DMS53 (cell line): ENCODE measurements at regions not wholly inside any gene's neighbourhood (a gene's known extent, or its start where the extent isn't known, plus 50 kb on each side); places are given as distances from the start of the nearest gene placed in this dataset.

ENCODE experiments used
- DNase-seq: peaks from one replicate; lab custom pipeline; 2025; lab: John Stamatoyannopoulos, UW

DNA sequence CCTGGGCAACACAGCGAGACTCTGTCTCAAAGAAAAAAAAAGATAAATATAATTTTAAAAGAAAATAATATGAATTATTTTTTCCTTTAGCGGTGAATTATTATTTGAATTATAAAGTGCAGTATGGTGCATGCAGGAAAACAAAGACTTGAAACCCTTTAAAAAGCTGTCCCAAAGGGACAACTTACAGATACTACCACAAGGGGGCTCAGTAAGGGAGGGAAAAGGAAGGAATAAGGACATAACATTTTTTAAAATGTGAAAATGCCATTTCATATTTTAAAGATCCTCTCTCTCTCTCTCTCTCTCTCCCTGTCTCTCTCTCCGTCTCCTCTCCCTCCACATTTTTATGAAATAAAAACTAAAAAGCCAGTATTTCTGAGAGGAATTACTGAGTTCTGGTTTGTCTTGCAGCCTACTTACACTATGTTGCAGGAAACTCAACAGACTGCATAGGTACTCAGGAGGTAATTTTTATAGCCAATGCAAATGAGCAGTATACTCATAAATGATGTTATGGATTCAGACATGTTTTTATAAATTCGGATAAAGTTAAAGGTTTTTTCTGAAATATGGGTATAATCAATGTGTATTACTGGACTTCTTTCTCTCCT lies 455.0 kb upstream of the GJE1 start:
- DNase-seq, result peak; percentile 76

DNA sequence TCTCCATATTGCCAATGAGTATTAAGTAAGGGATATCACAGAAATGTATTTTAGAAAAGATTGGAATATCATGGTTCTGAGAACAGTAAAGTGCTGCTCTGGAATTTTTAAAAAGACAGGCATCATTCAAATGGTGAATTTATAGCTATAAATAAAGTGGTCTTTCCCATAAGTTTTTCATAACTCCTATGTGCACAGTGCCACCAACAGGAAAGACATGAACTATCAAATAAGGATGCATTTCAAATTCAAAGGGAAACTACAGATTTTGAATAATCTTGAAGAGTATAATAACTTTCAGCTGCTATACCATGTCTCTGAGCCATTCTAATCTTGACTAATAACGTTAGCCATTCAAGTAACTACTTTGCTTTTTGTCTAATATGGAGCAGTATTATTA lies 456.8 kb upstream of the GJE1 start:
- DNase-seq, result peak; percentile 27

- DNase-seq, result no peak
These were observed 463.6 kb upstream of the GJE1 start for GRCh38 chr6:141669141-141669540.

GRCh38 chr6:141667580-141668309 lies 465.0 kb upstream of the GJE1 start:
- DNase-seq, result no peak

DNA sequence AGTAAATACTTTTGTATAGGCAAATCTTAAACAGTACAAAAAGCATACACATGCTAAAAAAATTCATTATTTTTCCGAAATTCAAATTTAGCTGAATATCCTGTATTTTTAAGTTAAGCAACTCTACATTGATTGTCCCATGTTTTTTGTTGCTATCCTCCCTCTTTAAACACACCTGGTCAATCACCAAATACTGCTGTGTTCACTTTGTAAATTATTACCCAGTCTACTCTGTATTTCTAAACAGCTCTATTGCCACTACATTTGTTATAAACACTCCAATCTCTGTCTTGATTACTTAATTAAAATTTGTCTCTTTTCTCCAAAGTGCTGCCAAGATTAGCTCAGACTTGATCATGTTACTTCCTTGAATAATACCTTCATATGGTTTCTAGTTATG lies 466.5 kb upstream of the GJE1 start:
- DNase-seq, result peak; percentile 10

GRCh38 chr6:141664744-141665143 lies 468.0 kb upstream of the GJE1 start:
- no peak for DNase-seq

DNA sequence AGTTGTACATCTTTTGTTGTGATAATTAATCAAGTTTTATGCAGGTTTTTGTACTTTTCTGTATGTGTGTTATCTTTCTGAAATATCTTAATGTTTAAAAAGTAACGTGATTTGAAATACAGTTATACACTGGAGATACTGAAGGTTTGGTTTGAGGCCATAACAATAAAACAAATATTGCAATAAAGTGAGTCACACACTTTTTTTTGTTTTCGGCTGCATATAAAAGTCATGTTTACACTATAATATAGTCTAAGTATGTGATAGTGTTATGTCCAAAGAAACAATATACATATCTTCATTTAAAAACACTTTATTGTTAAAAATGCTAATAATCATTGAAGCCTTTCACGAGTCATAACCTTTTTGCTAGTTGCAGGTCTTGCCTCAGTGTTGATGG lies 473.1 kb upstream of the GJE1 start:
- DNase-seq, result no peak

DNA sequence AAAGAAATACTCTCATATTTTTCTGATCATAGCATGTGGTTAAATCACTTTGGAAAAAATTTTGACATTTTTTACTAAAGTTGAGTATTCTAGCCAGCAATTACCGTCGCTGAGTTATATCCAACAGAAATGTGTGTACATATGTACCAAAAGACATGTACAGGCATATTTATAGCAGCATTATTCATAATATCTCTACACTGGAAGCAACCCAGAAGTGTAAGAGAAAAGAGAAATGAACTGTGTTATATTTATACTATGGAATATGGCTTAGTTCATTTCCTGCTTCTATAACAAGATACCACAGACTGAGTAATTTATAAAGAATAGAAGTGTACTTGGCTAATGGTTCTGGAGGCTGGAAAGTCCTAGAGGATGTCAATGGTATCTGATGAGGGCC lies 474.0 kb upstream of the GJE1 start:
- no peak for DNase-seq

DNA sequence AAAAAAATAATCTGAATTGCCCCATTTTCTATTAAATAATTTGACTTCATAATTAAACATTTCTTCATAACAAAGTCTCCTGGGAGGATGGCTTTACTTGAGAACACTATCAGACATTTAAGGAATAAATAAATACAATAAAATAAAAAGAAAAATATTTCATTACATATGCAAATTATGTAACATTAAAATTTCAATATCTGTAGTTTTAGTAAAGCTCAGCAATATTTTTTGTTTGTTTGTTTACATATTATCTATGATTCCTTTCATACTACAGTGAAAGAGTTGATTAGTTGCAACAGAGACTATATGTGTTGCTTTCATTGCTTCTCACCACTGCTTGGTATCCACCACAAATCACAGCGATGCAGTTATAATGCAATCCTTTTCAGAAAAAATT lies 474.9 kb upstream of the GJE1 start:
- no peak for DNase-seq

DNA sequence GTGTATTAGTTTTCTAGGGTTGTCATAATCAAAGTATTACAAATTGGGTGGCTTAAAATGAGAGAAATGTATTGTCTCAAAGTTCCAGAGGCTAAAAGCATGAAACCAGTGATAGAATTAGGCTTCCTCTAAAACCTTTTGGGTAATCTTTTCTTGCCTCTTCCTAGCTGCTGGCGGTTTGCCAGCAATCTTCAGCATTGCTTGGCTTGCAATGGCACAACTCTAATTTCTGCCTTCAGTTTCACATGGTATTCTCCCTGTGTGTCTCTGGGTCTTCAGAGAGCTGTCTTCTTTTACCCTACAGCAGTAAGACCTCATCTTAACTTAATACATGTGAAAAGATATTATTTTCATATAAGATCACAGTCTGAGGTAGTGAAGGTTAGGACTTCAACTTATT lies 479.1 kb upstream of the GJE1 start:
- peak; percentile 28 for DNase-seq

DNA sequence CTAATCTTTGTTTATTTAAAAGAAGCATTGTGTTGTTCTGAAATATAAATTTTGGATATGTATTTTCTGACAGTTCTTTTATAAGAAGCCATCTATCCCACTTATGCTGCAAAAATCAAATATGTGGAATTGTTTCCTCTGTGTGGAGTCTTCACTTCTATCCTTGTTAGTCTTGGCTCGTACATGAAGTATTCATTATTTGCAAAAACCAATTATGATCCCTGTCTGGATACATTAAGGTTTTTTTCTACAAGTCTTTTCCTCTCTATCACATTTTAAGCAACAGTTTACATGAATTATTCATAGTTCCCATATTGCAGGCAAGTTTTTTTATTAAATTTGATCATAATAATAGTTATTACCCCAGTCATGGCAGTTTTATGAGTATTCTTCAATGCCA lies 490.8 kb upstream of the GJE1 start:
- no peak for DNase-seq

DNA sequence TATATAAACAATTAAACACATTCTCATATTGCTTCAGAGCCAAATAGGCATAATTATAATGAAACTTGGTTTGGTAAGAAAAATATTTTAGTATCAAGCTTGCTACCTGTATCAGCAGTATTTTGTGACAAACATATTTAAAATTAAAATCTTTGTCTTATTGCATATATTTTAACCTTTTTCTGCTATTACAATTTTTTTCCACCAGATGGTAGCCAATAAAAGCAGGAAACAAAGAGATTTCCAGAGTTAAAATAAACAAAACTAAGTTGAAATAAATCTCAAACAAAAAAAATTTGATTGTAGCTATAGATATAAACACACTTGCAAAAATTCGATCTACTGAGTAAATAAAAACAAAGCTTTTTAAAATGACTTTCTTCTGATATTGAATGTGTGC lies 491.3 kb upstream of the GJE1 start:
- no peak for DNase-seq

GRCh38 chr6:141635621-141636020 lies 497.1 kb upstream of the GJE1 start:
- DNase-seq, result no peak

DNA sequence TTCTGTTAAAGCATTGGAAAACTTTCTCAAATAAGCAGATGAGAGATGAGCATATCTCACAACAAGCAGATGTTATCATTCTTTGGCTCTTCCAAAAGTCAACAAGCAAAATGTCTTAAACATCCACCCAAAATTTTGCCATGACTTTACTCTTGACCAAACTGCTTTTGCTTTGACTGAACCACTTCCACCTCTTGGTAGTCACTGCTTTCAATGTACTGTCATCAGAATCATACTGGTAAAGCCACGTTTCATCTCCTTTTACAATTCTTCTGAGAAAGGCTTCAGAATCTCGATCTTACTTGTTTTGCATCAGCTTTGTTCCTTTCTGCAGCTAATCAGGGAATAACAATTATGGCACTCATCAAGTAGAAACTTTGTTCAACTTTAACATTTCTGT lies 498.5 kb upstream of the GJE1 start:
- no peak for DNase-seq

DNA sequence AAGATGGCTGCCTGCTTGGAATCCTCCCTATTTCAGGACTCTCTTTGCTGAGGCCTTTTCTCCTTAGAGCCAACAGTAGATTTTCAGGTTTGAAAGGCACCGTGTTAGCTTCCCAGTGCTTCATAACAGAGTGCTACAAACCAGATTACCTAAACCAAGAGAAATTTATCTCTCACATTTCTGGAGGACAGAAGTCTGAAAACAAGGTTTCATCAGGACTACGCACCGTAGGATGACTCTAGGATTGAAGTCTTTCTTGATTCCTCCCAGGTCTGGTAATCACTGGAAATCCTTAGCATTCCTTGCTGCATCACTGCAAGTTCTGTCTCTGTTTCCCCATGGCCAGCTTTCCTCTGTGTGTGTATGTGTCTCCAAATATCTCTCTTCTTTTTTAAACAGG lies 508.4 kb upstream of the GJE1 start:
- DNase-seq, result no peak

GRCh38 chr6:141618180-141618581 lies 514.5 kb upstream of the GJE1 start:
- DNase-seq, result no peak

GRCh38 chr6:141610741-141611140 lies 522.0 kb upstream of the GJE1 start:
- DNase-seq, result peak; percentile 71

DNA sequence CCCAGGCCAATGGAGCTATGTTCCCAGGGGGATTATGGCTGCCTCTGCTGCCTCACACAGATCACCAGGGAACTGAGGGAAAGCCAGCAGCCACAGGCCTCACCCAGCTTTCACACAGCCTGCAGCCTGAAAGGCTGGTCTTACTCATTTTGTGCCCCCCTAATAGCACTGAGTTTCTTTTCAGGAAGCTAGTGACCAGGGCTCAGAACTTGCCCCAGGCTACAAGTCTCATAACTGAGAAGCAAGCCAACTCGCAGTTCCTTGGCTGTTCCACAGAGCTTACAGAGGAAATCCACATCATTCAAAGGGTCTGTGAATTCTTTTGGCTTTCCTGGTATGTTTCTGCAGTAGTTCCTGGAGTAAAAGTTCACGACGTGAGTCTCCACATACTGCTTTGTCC lies 524.8 kb upstream of the GJE1 start:
- no peak for DNase-seq

DNA sequence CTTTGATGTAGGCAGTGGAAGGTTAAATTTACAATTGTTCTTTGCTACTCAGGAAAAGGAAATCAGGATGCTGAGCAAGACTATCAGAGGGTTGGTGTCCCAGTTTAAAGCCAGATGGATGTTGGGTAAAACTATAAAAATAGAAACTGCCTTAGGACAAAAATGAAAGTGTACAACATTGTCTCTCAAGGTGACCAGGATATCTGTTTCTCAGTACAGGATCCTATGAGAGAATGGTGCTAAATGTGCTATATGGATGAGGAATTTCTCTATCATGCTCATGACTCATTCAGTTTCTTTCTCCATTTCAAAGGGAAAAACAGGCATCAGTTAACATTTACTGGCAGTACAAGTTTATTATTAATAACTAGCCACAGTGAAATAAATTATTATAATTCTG lies 534.2 kb upstream of the GJE1 start:
- DNase-seq, result no peak

- DNase-seq, result peak; percentile 3
These were observed 537.9 kb upstream of the GJE1 start for GRCh38 chr6:141594874-141595273.

GRCh38 chr6:141593311-141593710 lies 539.4 kb upstream of the GJE1 start:
- DNase-seq, result no peak

GRCh38 chr6:141587482-141588266 lies 545.1 kb upstream of the GJE1 start:
- no peak for DNase-seq

- no peak for DNase-seq
These were observed 551.7 kb upstream of the GJE1 start for GRCh38 chr6:141580988-141581552.
